Panc1 (cell line): ENCODE measurements at regions not wholly inside any gene's neighbourhood (a gene's known extent, or its start where the extent isn't known, plus 50 kb on each side); places are given as distances from the start of the nearest gene placed in this dataset.

Experiments used
- ATAC-seq: fragments of 200-7000 bp; cut with Tn5 transposase; 2 replicates; pipeline ENCODE4 v1.9.1; 2020; ENCODE audit warnings: mild to moderate bottlenecking, moderate library complexity
- BruUV-seq: library from RNA; stranded (reverse); fragments of 400-500 nt; replicated peaks from 2 replicates; lab custom pipeline; 2021; lab: Mats Ljungman, UMichigan
- CTCF ChIA-PET: fragments of 300-600 bp; sonication (Branson Sonifier 250); formaldehyde crosslinking; loops from one replicate; lab custom pipeline; 2022; ENCODE audit warnings: antibody characterized with exemption; lab: Charles Lee
- POLR2A ChIA-PET: fragments of 300-600 bp; sonication (Branson Sonifier 250); formaldehyde crosslinking; loops from one replicate; lab custom pipeline; 2022; ENCODE audit warnings: antibody characterized with exemption; lab: Charles Lee
- DNase-seq: peaks from one replicate; pipeline ENCODE4 v3.0.0-alpha.2; 2010; ENCODE audit warnings: low read depth, low spot score
- H3K27ac ChIP-seq: 2 replicates; pipeline ENCODE4 v1.5.1; 2011; ENCODE audit warnings: mild to moderate bottlenecking, low read length, inconsistent platforms
- H3K27me3 ChIP-seq: fragments of 200-500 bp; sonication (Bioruptor generic); 2 replicates; pipeline ENCODE4 v1.6.0; 2014; ENCODE audit warnings: low read length, inconsistent platforms; ENCODE audit not compliant: control insufficient read depth, insufficient read depth
- H3K36me3 ChIP-seq: fragments of 200-500 bp; sonication (Bioruptor generic); 2 replicates; pipeline ENCODE4 v1.5.1; 2014; ENCODE audit warnings: inconsistent platforms, mild to moderate bottlenecking, low read length, moderate library complexity; ENCODE audit not compliant: control insufficient read depth, insufficient read depth
- H3K4me1 ChIP-seq: 2 replicates; pipeline ENCODE4 v1.5.1; 2011; ENCODE audit warnings: inconsistent platforms, mild to moderate bottlenecking, low read length, moderate library complexity; ENCODE audit not compliant: control insufficient read depth, insufficient read depth
- H3K4me3 ChIP-seq, 2 experiments: 2 replicates each; pipeline ENCODE4 v1.5.1; 2011 to 2012; ENCODE audit warnings: low read depth in 2 of 2, low read length in 2 of 2, mild to moderate bottlenecking in 2 of 2, inconsistent platforms in 1 of 2, moderate library complexity in 1 of 2
- H3K9me3 ChIP-seq: fragments of 200-500 bp; sonication (Bioruptor generic); 2 replicates; pipeline ENCODE4 v1.5.1; 2014; ENCODE audit warnings: low read depth, mild to moderate bottlenecking, inconsistent platforms, low read length, moderate library complexity; ENCODE audit not compliant: control insufficient read depth, insufficient read depth
- CTCF ChIP-seq: fragments of 450-650 bp; IDR thresholded peaks from 2 replicates; pipeline ENCODE4 v1.5.1; 2017; ENCODE audit warnings: mild to moderate bottlenecking
- POLR2AphosphoS5 ChIP-seq: IDR thresholded peaks from 2 replicates; pipeline ENCODE4 v1.6.1; 2012; ENCODE audit warnings: mild to moderate bottlenecking, low read depth, low read length, moderate library complexity
- REST ChIP-seq, 2 experiments: IDR thresholded peaks; 2 replicates each; pipeline ENCODE4 v1.6.1; 2011 to 2012; ENCODE audit warnings: low read depth in 2 of 2, control low read depth in 1 of 2, low read length in 1 of 2, mild to moderate bottlenecking in 1 of 2, moderate library complexity in 1 of 2; ENCODE audit not compliant: insufficient read depth in 1 of 2
- SIN3A ChIP-seq: IDR thresholded peaks from 2 replicates; pipeline ENCODE4 v1.6.1; 2012; ENCODE audit warnings: low read depth, mild to moderate bottlenecking, low read length, moderate library complexity, borderline replicate concordance; ENCODE audit not compliant: insufficient read depth
- TCF7L2 ChIP-seq: IDR thresholded peaks from 2 replicates; pipeline ENCODE4 v1.6.1; 2011; ENCODE audit warnings: mild to moderate bottlenecking, low read depth, low read length, inconsistent platforms
- in situ Hi-C: cut with HindIII; loops from 2 replicates; pipeline ENCODE4 v1.10.0; 2016; ENCODE audit warnings: low sequenced_read_pairs, low pct_unique_long_range_greater_than_20kb
- intact Hi-C: fragments of 100-400 bp; cut with micrococcal nuclease; formaldehyde crosslinking; loops from one replicate; pipeline ENCODE4 v1.10.0; 2022; ENCODE audit not compliant: unreplicated experiment

- no peak for ATAC-seq
- CTCF ChIA-PET, result no interaction called here
- Histone ChIP-seq H3K9me3 (no peaks in the 10 kb centered on the region), H3K4me3 (no peak overlapping the region), H3K27me3 (no peaks in the 10 kb centered on the region), H3K27ac (no peak overlapping the region; the same call in 1 of the 2 replicates), H3K4me1 (no peaks in the 10 kb centered on the region), H3K36me3 (no peaks in the 10 kb centered on the region)
- DNase-seq, result no peak
- no TSS peak for BruUV-seq
- TF ChIP-seq TCF7L2 (no peak), CTCF (no peak), REST (IDR thresholded peaks at IDR 0.05; ENCODE audit: insufficient read depth in 1 of 2, low read depth in 2 of 2, low read length in 1 of 2) (no peak), SIN3A (no peak), POLR2AphosphoS5 (no peak)
- intact Hi-C loops, result no loop called here
- POLR2A ChIA-PET, result no interaction called here
- in situ Hi-C loops, result no loop called here
These were observed 226.8 kb downstream of the NUAK1 start for GRCh38 chr12:105911966-105912365.

- CTCF ChIA-PET, result no interaction called here
- intact Hi-C loops, result no loop called here
- POLR2A ChIA-PET, result interaction anchor here (0.7 kb wide), 1 partner anchor 264 kb away, joined by 7 read pairs; no protein-coding TSS in a partner anchor
- TF ChIP-seq REST (IDR thresholded peaks at IDR 0.05; ENCODE audit: insufficient read depth in 1 of 2, low read depth in 2 of 2, low read length in 1 of 2) (no peak), TCF7L2 (peak; percentile 52; the same call in 1 of the 2 replicates)
- in situ Hi-C loops, result no loop called here
- Histone ChIP-seq H3K4me3 (no peak overlapping the region), H3K27me3 (no peaks in the 10 kb centered on the region), H3K27ac (peak overlapping the region; percentile 18; the same call in 1 of the 2 replicates), H3K9me3 (no peaks in the 10 kb centered on the region), H3K4me1 (no peaks in the 10 kb centered on the region), H3K36me3 (no peaks in the 10 kb centered on the region)
- DNase-seq (no peak), ATAC-seq (no peak)
- no TSS peak for BruUV-seq
These were observed 225.7 kb downstream of the NUAK1 start for GRCh38 chr12:105912882-105913678.
